SH-SY5Y (cell line): ENCODE measurements at regions not wholly inside any gene's neighbourhood (a gene's known extent, or its start where the extent isn't known, plus 50 kb on each side); places are given as distances from the start of the nearest gene placed in this dataset.

Source experiments
- GATA2 ChIP-seq: IDR thresholded peaks from 2 replicates; pipeline ENCODE4 v1.6.1; 2011; ENCODE audit warnings: mild to moderate bottlenecking, low read depth, low read length
- GATA3 ChIP-seq: IDR thresholded peaks from 2 replicates; pipeline ENCODE4 v1.6.1; 2011; ENCODE audit warnings: low read depth, mild to moderate bottlenecking, low read length, moderate library complexity

DNA sequence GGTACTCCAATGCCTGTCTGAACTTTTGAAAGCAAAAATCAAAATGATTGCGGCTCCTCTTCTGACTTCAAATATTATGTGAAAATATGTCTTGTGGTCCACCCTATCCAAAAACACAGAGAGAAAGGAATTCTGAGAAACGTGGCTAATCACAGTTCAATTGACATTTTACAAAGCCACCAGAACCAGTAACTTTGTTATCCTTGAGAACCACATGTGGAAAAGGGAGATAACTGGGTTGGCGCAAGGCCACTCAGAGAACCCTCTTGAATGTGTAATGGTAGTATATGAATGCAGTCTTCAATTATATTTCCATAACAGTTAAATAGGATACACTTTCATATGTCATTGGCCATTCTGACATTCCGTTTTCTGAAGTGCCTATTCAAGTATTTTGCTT lies 1030.0 kb upstream of the TMPRSS15 start:
- no peak for TF ChIP-seq GATA2
- TF ChIP-seq GATA3, result no peak
